ENCODE measurements at regions not wholly inside any gene's neighbourhood (a gene's known extent, or its start where the extent isn't known, plus 50 kb on each side); places are given as distances from the start of the nearest gene placed in this dataset.

GRCh38 chr3:76550522-76551201, 489.2 kb upstream of the ROBO2 start:
- TF ChIP-seq CTCF (conservative IDR thresholded peaks at IDR 0.05; ENCODE audit: low read length), result no peak
- no peak for TF ChIP-seq EZH2phosphoT487 (IDR thresholded peaks at IDR 0.05; ENCODE audit: borderline replicate concordance)

All from Loucy (cell line).